GM21723 (cell line): ENCODE measurements at regions not wholly inside any gene's neighbourhood (a gene's known extent, or its start where the extent isn't known, plus 50 kb on each side); places are given as distances from the start of the nearest gene placed in this dataset.
"Not testable (repeated sequence)": the region's sequence is repeated elsewhere in the genome, so short reads cannot be mapped to it uniquely, and the experiment has no call there.

ENCODE experiments used
- ATAC-seq: cut with Tn5 transposase; IDR thresholded peaks from one replicate; pipeline ENCODE4 v1.9.1; 2021; ENCODE audit warnings: mild to moderate bottlenecking, moderate library complexity; ENCODE audit not compliant: unreplicated experiment

DNA sequence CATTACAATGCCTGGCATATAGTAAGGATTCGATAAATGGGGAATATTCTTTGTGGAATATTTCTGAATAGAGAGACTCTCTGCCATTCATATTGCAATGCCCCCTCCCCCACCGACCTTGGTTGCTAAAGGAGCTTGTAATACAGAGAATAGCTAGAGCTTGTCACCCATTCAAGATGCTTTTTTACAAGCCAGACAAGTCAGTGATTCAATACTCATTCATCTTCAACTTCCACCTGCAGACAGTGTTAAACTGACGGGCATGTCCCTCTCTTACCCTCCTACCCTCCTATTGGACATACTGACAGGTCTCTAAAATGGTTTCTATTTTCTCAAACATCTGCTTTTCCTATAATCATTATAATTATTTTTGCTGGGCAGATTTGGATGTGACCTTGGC, 257.4 kb downstream of the KCNJ2 start:
- ATAC-seq = no peak

DNA sequence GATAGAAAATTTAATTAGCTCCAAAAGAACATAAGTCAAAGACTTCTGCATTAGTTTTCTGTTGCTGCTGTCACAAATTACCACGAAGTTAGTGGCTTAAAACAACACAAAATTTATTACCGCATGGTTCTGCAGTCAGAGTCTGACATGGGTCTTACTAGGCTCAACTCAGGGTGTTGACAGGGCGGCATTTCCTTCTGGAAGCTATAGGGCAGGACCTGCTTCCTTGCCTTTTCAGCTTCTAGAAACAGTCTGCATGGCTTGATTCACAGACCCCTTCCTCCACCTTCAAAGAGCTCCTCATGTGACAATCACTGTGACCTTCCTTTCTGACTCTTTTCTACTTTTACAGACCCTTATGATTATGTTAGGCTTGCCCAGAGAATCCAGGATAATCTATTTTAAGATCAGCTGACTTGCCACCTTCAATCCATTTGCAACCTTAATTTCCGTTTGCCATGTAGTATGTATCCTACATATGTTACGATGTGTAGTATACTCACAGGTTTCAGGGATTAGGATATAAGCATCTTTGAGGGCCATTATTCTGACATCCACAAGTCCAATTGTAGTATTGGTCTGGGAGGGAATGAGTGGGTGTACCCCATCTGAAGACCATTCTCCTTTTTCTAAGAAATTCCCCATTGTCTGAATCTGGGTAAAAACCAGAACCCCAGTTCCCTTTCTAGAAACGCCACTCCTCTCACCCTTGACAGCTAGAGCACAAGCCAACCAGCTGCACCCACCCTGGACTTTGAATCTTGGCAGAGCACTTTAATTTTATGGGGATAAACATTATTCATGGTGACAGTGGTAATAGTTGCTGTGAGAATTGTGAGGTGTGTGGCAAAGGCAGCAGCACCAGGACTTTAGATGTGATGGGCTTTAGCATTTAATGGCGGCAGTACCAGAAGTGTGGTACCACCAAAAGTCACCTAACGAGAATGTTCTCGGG, 265.5 kb downstream of the KCNJ2 start:
- ATAC-seq = no peak

DNA sequence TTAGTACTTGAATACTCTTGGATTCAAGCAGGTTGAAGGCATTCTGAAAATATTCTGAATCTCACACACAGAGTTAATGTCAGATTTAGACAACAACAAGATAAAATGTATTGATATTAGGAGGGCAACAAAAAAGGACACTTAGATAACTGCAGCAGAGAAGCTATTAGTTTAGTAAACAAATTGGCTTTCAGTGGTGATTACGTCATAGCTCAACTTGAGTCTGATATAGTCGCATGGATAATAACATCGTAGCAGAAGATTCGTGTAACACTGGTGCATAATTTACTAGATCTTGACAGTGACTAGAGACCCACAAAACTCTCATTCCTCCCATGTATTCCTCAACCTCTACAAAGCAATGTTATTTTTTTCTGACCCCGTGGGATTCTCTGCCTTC, 268.3 kb downstream of the KCNJ2 start:
- ATAC-seq = no peak

DNA sequence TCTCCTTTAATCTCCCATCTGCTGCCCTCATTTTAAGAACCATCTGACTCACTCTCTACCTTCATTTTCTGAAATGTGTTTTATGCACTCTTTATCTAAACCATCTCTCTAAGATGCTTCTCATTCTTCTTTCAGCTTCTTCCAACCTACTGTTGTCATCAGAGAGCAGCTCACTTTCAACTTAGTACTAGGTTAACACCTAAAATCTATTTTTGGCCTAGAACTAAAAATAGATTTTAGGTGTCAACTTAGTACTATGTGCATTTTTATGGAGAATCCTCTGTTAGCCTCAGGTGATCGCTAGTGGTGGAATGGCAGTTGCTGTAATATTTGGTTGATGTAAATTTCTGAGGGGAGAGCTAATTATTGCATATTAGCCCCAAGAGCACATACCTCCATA, 277.1 kb downstream of the KCNJ2 start:
- ATAC-seq = no peak

DNA sequence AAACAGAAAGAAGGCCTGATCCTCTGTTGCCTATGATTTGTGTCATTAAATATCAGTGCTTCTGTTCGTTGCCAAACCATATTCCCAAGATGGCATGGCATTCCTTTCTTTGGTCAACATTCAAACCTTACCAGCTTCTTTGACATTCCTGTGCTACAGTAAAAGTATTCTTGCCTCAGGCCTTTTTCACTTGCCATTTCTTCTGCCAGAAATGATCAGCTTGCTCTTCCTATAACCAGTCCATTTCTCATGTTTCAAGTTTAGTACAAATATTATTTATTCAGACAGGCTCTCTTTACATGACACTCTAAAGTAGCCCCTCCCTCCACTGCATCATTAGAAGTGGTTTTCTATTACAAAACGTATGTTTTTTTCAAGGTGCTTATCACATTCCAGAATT, 278.3 kb downstream of the KCNJ2 start:
- no peak for ATAC-seq

DNA sequence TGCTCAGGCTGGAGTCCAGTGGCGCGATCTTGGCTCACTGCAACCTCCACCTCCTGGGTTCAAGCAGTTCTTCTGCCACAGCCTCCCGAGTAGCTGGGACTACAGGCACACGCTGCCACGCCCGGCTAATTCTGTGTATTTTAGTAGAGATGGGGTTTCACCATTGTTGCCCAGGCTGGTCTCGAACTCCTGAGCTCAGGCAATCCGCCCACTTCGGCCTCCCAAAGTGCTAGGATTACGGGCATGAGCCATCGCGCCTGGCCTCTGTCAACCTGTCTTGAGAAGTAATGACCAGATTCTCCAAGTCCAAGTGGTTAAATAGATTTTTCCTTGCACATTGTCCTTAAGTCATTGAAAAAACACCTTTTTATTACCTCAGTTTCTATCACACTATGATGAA, 283.7 kb downstream of the KCNJ2 start:
- ATAC-seq = not testable (repeated sequence)

DNA sequence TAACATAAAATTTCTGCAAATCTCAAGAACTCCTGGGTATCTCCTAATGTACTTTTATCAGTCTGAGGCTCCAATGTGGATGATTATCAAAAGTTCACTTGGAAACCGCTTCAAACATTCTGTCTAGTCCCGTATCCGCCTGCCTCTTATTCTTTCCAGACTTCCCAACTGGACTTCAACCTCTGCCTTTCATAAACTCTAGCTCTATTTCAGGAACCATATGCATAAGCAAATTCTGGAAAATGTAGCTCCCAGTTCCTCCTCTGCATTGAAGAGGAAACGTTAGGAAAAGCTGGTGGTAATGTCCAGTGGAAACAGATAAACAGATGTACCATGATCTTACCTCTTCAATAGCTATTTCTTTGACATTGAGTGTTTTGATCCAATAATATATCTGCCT, 285.0 kb downstream of the KCNJ2 start:
- no peak for ATAC-seq

DNA sequence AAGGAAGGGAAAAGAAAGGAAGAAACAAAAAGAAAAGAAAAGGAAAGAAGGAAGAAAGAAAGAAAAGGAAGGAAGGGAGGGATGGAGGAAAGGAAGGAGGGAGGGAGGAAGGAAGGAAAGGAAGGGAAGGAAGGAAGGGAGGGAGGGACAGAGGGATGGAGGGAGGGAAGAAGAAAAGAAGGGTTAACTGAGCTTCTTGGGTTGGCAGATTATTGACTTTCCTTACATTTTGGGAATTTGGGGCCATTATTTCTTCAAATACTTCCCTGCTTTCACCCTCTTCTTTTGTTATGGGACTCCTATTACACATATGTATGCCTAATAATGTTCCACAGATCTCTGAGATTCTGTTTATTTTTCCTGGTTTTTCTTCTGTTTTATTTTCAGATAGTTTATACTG, 285.6 kb downstream of the KCNJ2 start:
- ATAC-seq = no peak

DNA sequence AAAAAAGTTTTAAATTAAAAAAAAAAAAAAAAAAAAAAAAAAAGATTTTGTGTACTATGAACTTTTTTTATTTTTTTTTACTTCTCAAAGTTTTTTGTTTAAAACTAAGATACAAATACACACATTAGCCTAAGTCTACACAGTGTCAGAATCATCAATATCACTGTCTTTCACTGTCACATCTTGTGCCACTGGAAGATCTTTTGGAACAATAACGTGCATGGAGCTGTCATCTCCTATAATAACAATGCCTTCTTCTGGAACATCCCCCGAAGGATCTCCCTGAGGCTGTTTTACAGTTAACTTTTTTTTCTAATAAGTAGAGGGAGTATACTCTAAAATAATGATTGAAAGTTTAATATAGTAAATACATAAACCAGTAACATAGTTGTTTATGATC, 295.7 kb downstream of the KCNJ2 start:
- no peak for ATAC-seq

DNA sequence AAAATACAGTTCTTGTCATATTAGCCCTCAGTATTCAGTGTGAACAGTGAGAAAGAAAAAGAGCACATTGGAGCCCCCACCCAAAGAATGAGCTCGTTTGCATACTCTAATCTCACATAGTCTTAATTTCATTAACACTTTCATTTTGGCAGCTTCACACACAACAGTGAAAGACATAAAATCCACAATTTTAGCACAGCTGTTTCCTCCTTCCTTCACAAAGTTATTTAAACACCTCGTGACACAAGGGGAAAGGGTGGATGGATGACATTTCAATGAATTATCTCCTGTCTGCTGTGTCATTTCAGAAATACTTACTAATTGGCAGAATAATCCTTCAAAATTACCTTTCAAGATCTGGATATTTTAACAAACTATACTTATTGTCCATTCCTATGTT, 299.3 kb downstream of the KCNJ2 start:
- ATAC-seq = no peak

DNA sequence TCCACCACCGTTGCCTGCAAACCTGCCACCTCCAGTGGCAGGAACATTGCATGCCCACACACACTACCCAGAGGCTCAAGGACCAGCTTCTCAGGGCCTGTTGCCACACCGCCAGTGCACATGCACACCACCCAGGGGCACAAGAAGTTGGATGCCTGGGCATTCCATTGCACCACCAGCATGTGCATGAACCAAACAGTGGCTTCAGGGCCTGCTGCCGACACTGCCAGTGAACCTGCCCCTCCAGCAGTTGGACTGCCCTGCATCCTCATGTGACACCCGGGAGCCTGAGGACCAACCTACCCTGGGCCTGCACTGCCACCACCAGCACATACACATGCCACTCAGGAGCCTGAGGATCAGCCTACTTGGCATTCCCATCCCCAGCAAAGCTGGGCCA, 303.7 kb downstream of the KCNJ2 start:
- ATAC-seq = no peak

DNA sequence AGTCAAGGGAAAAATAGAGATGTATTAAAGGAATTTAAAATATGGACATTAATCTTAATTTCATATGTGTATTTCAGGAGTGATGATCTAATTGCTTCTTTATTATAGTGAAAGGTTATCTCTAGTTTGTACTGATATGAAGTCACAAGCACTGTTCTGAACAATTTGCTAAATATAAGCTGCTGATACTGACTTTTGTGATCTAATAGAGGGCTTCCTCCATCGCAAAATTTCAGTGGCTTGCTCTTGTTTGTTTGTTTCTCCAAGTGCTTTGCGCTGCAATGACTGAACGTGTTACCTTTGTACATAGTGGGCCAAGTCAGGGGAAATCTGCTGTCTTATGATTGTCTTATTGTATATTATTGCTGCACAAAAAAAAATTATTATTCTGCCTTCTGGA, 307.0 kb downstream of the KCNJ2 start:
- ATAC-seq = no peak

DNA sequence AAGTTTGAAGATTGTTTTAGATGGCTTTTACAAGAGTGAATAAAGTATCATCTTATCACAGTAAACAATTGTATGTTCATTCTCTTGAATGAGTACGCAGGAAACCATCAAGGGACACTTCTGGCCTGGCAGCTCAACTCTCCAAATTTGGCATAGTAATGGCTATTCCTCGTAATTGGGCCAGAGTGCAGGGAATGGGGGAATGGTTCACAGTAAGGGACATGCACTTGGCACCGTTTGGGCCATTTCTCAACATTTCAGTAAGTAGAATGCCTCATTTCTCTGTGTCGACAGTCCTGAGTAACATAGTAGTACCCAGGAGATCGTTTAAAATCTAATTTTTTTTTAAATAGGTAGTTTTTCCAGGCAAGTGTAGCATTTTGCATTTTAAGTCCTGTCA, 309.6 kb downstream of the KCNJ2 start:
- no peak for ATAC-seq

DNA sequence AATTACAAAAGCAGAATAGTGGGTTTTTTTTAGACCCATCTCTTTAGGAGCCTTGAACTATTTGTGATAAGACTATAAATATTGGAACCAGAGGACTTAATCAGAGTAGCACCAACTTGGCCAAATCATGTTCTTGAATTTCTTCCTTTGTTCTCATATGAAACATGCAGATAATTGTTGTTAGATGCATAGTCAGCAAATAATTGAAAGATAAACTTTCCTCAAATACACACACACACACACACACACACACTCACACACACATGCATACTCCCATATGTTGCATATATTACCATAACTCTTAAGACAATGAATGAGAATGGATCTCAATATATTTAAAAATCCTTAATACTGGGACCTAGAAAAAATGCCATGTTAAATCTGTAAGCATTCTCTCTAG, 310.4 kb downstream of the KCNJ2 start:
- ATAC-seq = no peak

DNA sequence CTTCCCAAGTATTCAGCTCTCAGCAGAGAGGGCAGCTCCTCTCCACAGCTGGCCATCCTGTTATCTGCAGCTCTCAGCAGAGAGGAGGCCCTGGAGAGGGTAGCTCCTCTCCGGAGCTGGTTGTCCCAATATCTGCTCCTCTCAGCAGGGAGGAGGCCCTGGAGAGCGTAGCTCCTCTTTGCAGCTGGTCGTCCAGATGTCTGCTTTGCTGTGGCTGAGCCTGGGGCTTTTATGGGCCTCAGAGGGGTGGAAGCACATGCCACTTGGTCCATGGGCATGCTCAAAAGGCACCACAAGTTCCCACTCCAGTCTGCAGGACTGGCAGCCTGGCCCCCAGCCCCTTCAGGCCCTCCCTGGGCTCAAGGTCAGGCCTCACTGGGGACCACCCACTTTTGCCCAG, 314.3 kb downstream of the KCNJ2 start:
- no peak for ATAC-seq

DNA sequence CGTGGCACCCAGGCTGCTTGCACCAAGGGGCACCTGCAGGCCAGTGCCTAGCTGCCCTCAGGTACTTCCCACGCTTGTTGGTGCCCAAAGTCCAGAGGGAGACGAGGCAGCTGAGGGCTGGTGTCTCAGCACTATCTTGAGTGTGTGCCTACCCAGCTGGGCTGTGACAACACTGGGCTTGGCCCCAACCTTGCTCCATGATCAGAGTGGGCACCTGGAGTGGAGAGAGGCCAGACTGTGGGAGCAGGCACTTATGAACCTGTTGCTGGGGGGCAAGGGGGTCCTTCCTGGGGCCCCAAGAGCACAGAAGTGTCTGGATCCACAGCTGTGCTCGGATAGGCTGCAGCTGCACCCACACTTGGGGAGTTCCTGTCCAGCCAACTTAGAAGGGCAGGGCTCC, 314.7 kb downstream of the KCNJ2 start:
- no peak for ATAC-seq

DNA sequence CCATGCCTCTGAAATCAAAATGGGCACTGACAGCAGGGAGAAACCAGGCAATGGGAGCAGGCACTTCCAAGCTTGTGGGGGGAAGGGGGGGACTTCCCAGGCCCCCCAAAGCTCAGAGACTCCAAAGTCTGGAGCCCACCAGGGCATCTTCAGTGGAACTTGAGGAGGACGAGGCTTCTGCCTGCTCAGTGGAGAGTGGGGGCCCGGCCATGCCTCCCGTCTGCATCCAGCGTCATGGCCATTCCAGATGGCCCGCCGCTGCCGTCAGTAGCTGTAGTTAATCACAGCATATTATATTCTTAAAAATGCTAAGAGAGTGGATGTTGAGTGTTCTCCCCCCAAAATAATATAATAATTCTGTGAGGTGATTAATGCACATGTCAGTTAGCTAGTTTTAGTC, 315.2 kb downstream of the KCNJ2 start:
- ATAC-seq = no peak

DNA sequence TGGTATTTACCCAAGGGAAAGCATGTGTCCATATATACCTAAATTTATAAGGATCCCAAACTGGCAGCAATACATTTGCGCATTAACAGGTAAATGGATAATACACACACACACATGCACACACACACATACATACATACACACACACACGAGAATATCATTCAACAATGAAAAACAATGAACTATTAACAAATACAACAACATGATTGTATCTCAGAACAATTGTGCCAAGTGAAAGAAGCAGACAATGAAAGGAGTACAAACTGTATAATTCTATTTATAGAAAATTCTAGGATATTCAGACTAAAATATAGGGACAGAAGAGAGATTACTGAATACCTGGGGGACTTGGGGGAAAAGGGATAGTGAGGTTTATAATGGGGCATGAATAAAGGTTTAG, 323.0 kb downstream of the KCNJ2 start:
- ATAC-seq = no peak

DNA sequence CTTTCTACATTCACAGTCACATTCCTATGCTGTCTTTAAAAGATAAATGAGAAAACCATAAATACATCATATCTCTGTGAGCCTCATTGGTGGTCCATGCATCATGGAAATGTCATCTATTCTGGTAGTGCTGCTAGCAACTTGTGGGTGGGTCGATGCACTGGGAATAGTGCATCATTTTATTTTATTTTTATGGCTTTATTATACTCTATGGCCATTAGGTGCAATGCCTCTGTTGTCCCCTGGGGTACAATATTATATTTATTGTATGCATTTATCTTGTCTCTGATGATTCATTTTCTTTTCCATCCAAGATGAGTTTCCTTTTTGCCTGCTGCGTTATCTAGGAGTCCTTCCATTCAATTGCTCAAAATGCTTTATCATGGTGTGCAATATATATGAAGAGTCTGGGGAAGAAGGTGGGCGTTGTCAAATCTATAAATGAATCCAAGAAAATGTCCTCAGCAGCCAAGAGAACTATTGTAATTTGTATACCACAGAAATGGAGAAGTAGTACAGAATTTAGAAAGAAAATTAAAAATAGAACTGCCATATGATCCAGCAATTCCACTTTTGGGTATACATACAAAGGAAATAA, 324.0 kb downstream of the KCNJ2 start:
- ATAC-seq = no peak

DNA sequence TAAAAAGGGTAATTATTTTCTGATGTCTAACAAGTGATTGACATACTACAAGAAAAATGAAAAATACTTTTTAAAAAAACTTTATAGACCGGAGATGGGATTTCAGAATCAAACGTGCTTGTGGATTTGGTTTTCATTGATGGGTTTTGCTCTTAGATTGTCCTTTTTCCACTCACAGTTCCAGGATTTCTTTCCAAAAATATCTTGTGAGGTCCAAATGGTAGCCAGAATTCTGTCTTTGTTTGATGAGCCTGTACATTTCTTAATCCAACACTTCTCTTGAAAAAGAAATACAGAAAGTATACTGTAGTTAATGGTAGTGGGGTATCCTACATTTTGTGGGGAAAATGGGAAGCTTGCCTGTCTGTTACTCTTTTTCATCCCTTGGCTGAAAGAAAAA, 329.3 kb downstream of the KCNJ2 start:
- no peak for ATAC-seq

DNA sequence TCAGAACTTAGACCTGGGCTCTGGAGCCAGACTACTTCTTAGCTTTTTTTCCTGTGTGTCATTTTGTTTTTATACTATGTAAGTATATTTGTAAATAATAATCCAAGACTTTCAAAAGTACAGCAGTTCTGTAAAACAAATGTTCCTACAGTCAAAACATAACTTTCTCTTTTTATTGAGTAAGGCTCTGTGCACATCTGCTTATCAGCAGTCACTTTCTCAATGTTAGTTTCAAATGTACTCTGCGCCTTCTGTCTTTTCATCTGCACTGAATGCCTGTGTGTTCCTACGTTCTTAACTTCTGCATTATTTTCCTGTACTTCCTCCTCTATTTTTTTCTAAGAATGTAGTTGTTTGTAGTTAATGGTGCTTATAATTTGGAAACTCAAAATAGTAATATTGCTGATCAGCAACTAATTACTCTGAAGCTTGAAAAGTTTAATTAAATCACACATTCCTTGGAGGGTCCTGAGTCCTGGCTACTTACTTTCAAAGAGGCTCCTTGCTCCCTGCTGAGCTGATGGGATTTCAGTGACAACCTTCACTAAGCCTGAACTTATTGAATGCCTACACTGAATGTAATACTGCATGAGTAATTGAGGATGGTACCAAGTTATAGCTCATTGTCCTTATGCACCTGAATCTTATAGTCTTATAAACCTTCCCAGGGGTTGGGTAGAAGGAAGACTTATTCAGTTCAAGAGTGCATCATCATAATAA, 329.9 kb downstream of the KCNJ2 start:
- ATAC-seq = no peak

DNA sequence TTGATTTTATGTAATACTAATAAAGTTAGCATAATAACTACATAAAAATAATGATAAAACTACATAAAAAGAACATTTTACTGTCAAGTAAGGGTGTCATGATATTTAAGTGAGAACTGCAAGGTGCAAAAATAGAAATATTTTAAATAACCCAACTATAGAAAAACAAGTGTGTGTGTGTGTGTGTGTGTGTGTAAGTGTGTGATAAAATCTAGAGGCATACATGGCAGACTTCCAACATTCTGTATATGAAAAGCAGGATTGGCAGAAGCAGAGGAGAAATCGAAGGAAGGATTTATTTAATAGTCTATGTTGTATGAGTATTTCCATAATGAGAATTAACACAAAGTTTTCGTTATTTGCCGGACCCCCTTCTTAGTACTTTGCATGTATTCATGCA, 334.1 kb downstream of the KCNJ2 start:
- ATAC-seq = no peak
